ENCODE measurements at regions not wholly inside any gene's neighbourhood (a gene's known extent, or its start where the extent isn't known, plus 50 kb on each side); places are given as distances from the start of the nearest gene placed in this dataset.

DNA sequence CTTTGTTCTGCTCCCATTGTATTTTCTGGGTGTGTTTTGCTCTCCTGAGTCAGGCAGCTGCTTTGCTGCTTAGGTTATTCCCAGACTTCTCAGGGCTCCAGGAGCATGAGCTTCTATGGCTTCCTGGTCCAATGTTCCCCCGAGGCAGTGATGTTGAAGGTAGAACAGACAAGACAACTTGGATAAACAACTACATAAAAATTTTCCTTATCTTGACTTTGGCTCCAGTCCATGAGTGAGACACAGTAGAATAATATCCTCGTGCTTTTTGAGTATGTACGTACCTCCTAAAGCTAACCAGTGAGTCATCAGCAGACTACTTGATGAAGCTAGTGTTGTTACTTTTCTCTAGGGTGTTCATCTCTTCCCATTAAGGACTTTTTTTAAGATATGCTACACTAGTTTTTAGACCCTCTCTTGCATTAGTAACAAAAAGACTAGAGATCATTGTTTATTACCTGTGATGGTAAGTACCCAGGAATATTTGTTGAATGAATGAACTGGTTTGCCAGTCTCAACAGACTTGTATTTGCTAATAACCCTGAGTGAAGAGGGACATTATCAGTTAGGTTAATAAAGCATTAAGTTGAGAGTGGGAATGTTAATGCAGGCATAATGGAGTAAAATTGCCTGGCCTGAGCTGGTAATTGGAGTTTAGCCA, 131.9 kb downstream of the FHIP1A start:
- TF ChIP-seq FIP1L1 (IDR thresholded peaks at IDR 0.05; ENCODE audit: low read depth, low read length, poor library complexity, severe bottlenecking) (no peak), EZH2 (IDR thresholded peaks at IDR 0.05; ENCODE audit: borderline replicate concordance, low read depth, low read length) (no peak), U2AF2 (optimal IDR thresholded peaks at IDR 0.05; ENCODE audit: low read depth, low read length) (no peak)
